Inflammatory macrophage treated with lipopolysaccharide for 1 hour (primary cell): ENCODE measurements at regions not wholly inside any gene's neighbourhood (a gene's known extent, or its start where the extent isn't known, plus 50 kb on each side); places are given as distances from the start of the nearest gene placed in this dataset.
"Not testable (repeated sequence)": the region's sequence is repeated elsewhere in the genome, so short reads cannot be mapped to it uniquely, and the experiment has no call there.

ENCODE experiments used
- DNase-seq, 2 donors: peaks; one replicate each; pipeline ENCODE4 v3.0.0-alpha.2; 2020 to 2022

- DNase-seq = no peak
Observed at GRCh38 chr14:54010981-54011380, 54.4 kb upstream of the BMP4 start.

GRCh38 chr14:54023027-54023426, 66.4 kb upstream of the BMP4 start:
- DNase-seq = no peak

GRCh38 chr14:54025661-54026060, 69.0 kb upstream of the BMP4 start:
- no peak for DNase-seq

GRCh38 chr14:54026671-54027070, 70.0 kb upstream of the BMP4 start:
- no peak for DNase-seq

- not testable (repeated sequence) for DNase-seq
Observed at GRCh38 chr14:54030996-54031395, 74.4 kb upstream of the BMP4 start.

- not testable (repeated sequence) for DNase-seq
Observed at GRCh38 chr14:54033285-54033684, 76.7 kb upstream of the BMP4 start.

- no peak for DNase-seq
Observed at GRCh38 chr14:54038724-54039123, 82.1 kb upstream of the BMP4 start.

GRCh38 chr14:54039311-54039710, 82.7 kb upstream of the BMP4 start:
- no peak for DNase-seq

GRCh38 chr14:54040846-54041245, 84.2 kb upstream of the BMP4 start:
- DNase-seq = no peak

GRCh38 chr14:54046250-54046649, 89.6 kb upstream of the BMP4 start:
- no peak for DNase-seq

- DNase-seq = no peak
Observed at GRCh38 chr14:54047645-54048308, 91.2 kb upstream of the BMP4 start.

- DNase-seq = peak in 1 of 2 donors; percentile 1
Observed at GRCh38 chr14:54048311-54048710, 91.7 kb upstream of the BMP4 start.

GRCh38 chr14:54048736-54049135, 92.1 kb upstream of the BMP4 start:
- DNase-seq = no peak

- DNase-seq = no peak
Observed at GRCh38 chr14:54050759-54051158, 94.1 kb upstream of the BMP4 start.

GRCh38 chr14:54052696-54053385, 96.2 kb upstream of the BMP4 start:
- no peak for DNase-seq

GRCh38 chr14:54053386-54053745, 96.7 kb upstream of the BMP4 start:
- DNase-seq = no peak

- no peak for DNase-seq
Observed at GRCh38 chr14:54058505-54058904, 101.9 kb upstream of the BMP4 start.

GRCh38 chr14:54083549-54084239, 127.1 kb upstream of the BMP4 start:
- no peak for DNase-seq

- DNase-seq = no peak
Observed at GRCh38 chr14:54085232-54085761, 128.7 kb upstream of the BMP4 start.

- no peak for DNase-seq
Observed at GRCh38 chr14:54085841-54086240, 129.2 kb upstream of the BMP4 start.

- DNase-seq = no peak
Observed at GRCh38 chr14:54086767-54087166, 130.1 kb upstream of the BMP4 start.

GRCh38 chr14:54087376-54087775, 130.8 kb upstream of the BMP4 start:
- no peak for DNase-seq

GRCh38 chr14:54088271-54088670, 131.6 kb upstream of the BMP4 start:
- DNase-seq = no peak

- no peak for DNase-seq
Observed at GRCh38 chr14:54090274-54090673, 133.6 kb upstream of the BMP4 start.
